NCI-H82 treated with DMSO at 0.1 percent for 48 hours (cell line): ENCODE measurements at regions not wholly inside any gene's neighbourhood (a gene's known extent, or its start where the extent isn't known, plus 50 kb on each side); places are given as distances from the start of the nearest gene placed in this dataset.

ENCODE experiments used
- DNase-seq: peaks from one replicate; lab custom pipeline; 2025; ENCODE audit not compliant: unreplicated experiment; lab: John Stamatoyannopoulos, UW

DNA sequence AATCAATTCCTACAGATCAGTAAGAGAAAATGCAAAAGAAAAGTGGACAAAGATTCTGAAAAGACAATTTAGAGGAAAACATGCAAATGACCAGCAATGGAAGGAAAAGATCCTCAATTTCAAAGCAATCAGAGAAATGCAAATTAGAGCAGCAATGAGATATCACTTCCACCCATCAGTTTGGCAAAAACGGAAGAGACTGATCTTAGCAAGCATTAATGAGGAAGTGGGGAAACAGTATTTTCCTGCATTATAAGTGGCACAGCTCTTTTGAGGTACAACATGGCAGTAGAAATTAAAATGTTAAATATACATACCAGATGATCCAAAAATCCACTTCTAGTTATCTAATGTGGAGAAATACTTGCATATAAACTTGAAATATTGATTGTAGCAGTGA, 69.1 kb upstream of the SLC7A1 start:
- DNase-seq, result no peak

DNA sequence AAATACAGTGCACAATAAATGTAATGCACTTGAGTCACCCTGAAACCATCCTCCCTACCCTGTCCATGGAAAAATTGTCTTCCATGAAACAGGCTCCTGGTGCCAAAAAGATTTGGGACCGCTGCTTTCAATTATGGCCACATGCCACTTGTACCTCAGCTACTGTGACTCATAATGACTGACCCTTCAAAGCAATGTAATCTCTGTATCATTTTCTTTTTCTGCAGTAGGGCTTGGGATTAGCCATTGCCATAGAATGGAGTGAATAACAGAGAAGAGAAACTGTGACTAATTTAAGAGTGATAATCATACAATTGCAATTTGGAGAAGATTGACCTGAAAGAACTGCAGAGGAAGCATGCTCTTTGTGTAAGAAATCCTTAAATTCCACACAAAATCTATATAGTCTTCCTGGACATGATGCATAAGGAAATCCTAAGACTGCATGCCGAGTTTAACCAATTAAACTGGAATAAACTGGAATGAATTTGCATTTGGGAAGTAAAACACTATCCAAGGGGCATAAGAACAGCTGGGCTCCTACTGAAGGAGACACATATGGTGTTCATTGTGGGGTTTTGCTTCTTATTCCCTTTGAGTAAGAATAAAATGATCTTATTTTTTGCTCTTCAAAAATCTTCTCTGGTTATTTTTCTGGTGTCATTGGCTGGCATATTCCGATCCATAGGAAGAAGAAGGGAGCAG, 59.5 kb upstream of the SLC7A1 start:
- no peak for DNase-seq

DNA sequence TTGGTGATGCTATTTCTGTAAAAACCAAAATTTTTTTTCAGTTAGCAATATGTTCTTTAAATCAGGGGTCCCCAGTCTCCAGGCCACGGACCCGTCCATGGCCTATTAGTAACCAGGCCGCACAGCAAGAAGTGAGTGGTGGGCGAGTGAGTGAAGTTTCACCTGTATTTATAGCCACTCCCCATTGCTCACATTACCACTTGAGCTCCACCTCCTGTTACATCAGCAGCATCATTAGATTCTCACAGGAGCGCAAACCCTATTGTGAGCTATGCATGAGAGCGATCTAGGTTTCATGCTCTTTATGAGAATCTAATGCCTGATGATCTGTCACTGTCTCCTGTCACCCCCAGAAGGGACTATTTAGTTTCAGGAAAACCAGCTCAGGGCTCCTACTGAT, 58.9 kb upstream of the SLC7A1 start:
- no peak for DNase-seq

DNA sequence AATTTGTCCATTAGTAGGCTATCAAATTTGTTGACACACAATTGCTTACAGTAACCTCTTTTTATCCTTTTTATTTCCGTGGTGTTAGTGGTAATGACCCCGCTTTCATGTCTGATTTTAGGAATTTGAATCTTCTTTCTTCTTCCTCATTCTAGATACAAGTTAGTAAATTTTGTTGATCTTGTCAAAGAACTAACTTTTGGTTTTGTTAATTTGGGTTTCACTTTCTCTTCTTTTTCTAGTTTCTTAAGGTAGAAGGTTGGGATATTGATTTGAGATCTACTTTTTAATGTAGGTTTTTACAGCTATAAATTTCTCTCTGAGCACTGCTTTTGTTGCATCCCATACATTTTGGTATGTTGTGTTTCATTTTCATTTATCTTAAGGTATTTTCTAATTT, 53.3 kb upstream of the SLC7A1 start:
- DNase-seq, result no peak
